ENCODE measurements at regions not wholly inside any gene's neighbourhood (a gene's known extent, or its start where the extent isn't known, plus 50 kb on each side); places are given as distances from the start of the nearest gene placed in this dataset.

DNA sequence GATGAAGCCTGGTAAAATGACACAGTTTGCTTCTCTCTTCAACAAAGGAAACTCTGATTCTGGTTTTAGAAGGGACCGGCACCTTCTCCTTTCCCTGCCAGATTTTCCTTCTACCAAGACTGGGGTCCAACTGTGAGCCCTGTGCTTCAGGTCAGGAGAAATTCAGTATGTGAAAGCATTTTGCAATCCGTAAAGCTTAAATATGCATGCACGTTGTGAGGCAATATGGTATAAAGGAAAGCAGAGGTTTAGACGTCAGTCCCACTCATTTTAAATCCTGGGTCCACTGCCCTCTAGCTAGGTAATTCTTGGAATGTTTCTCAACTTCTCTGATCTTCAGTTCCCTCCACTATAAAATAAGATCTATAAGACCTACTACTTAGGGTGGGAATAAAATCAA is 359.0 kb upstream of the NPSR1 start:
- no peak for TF ChIP-seq ZNF707 (CRISPR knock-in tag; conservative IDR thresholded peaks at IDR 0.05)
- TF ChIP-seq SIX5 (IDR thresholded peaks at IDR 0.05; ENCODE audit: borderline replicate concordance in 1 of 2, insufficient read depth in 1 of 2, low read depth in 1 of 2, low read length in 2 of 2): no peak
- no peak for TF ChIP-seq HNRNPLL (IDR thresholded peaks at IDR 0.05; ENCODE audit: low read depth, low read length, poor library complexity, severe bottlenecking)
